Activated CD4-positive, alpha-beta T cell treated with anti-CD3 and anti-CD28 coated beads, Interleukin-2, amount 50 U/mL, for 48 hours (primary cell): ENCODE measurements at regions not wholly inside any gene's neighbourhood (a gene's known extent, or its start where the extent isn't known, plus 50 kb on each side); places are given as distances from the start of the nearest gene placed in this dataset.
"Not testable (repeated sequence)": the region's sequence is repeated elsewhere in the genome, so short reads cannot be mapped to it uniquely, and the experiment has no call there.

Experiments
- DNase-seq, 2 experiments: peaks; one replicate each; pipeline ENCODE4 v3.0.0-alpha.2; 2020

GRCh38 chr5:105617436-105618215 is 2053.1 kb downstream of the EFNA5 start:
- no peak for DNase-seq

- DNase-seq: no peak
These were observed 2054.0 kb upstream of the NUDT12 start for GRCh38 chr5:105616599-105616998.

GRCh38 chr5:105602406-105602805 is 2039.8 kb upstream of the NUDT12 start:
- not testable (repeated sequence) for DNase-seq

- no peak for DNase-seq
These were observed 2030.6 kb upstream of the NUDT12 start for GRCh38 chr5:105593011-105593760.

- DNase-seq: no peak
These were observed 2025.5 kb upstream of the NUDT12 start for GRCh38 chr5:105587963-105588662.

GRCh38 chr5:105581988-105582690 is 2019.5 kb upstream of the NUDT12 start:
- no peak for DNase-seq

DNA sequence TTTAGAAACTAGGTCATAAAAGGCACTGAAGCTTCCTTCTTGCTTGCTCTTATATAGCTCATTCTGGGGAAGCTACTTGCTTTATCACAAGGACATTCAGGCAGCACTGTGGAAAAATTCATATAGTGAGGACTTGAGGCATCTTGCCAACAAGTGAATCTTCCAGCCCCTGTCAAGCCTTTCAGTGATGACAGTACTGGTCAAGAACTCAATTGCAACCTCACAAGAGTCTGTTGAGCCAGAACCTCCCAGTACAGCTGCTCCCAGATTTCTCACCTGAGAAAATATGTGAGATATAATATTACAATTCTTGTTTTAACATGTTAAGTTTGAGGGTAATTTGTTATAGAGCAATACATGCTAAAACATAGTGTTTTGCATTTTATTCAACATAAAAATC is 2011.0 kb upstream of the NUDT12 start:
- no peak for DNase-seq

DNA sequence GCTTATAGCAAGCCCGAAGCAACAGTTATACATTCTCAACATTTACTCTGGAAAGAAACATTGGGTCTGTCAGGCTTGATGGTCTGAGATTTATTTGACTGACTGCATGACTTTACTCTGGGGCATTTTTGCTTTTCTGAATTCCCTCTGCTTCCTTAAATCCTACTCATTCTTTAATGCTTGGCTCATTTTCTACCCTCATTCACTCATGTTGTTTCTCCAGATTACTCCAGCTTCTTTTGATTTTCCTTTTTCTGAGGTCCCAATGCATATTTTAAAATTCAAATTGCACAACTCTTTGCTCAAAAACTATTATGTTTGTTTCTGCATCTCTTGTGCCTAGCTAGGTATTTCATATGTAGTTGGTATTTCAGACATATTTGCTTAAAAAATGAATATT is 2002.9 kb upstream of the NUDT12 start:
- no peak for DNase-seq

- no peak for DNase-seq
These were observed 2001.3 kb upstream of the NUDT12 start for GRCh38 chr5:105563842-105564241.

GRCh38 chr5:105554568-105555169 is 1992.1 kb upstream of the NUDT12 start:
- no peak for DNase-seq

DNA sequence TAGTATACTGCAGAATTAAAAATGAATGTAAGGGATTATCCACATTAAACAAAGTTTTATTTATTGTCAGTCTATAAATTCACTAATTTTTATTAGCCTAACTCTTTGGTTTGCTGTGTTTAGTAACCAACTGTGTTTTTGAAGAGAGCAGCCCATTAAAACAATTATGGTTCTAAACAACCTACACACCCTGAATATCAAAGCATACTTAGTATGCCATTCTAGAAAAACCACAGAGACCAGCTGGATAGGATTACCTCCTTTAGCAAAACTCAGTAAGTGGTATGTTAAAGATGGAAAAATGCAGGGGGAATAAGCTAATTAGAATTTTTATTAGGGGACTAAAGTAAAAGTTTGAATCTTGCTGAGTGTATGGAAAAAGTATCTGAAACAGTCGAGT is 1981.7 kb upstream of the NUDT12 start:
- no peak for DNase-seq

DNA sequence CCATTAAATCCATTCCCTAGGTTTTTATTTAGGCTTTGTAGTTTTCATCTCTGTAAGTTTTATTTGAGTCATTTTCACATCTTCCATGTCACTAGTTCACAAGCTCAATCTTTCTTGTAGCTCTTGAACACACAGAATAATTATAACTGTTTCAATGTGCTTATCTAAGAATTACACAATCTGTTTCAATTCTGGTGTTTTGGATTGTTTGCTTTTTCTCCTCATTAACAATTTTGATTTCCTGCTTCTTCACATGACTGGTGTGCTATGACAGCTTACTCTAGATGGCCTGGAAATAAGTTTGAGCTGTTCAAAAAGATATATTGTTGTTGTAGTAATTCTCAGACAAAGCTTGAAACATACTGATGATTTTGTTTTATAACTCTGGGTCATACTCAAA is 1974.1 kb upstream of the NUDT12 start:
- no peak for DNase-seq

DNA sequence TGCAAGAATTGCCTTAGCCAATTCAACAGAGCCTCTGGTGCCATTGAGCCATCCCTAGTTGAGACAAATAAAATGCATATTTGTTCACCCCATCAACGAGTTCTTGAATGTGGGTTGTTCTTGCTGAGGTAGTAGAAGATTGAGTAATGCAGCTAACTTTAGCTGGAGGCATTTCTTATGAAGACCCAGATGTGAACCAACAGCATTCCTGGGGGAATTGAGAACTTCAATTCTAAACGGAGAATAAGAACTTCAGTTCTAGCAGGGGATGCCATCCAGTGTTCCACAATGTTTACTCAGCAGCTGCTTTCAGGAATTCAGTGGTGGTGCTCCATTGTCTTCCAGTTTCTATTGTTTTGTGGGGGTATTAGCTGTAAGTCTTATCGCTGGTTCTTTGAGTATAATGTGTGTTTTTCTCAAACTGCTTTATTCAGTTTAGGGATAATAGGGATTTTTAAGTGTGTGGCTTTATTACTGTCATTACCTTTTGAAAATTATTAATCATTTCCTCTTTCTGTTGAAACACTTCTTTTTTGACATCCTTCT is 1968.2 kb upstream of the NUDT12 start:
- DNase-seq: no peak

- no peak for DNase-seq
These were observed 1967.3 kb upstream of the NUDT12 start for GRCh38 chr5:105529851-105530250.

- no peak for DNase-seq
These were observed 1945.9 kb upstream of the NUDT12 start for GRCh38 chr5:105508519-105508918.

DNA sequence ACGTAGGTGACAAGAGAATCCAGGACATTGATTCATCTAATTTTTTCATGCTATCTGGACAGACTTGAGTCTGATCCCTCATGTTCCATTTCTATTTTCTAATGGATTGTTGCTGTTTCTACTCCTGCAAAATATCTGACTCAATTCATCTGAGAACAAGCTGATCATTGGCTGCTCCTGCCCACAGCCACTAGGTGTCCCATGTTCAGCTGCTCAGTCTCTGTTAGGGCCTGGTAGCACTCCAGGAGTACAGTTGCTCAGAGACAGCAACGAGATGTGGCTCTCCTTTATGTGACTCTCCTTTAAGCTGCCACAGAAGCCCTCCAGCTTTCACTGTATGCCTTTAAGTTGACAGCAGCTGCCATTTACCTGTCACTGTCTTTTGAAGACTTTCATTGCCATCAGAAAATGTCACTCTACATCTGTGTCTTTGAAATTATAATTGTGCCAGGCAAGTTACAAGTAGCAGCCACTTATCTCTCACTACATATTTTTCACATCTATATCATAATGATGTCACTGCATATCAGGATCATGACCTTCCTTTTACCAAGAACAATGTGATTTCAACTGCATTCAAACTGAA is 1944.2 kb upstream of the NUDT12 start:
- no peak for DNase-seq

DNA sequence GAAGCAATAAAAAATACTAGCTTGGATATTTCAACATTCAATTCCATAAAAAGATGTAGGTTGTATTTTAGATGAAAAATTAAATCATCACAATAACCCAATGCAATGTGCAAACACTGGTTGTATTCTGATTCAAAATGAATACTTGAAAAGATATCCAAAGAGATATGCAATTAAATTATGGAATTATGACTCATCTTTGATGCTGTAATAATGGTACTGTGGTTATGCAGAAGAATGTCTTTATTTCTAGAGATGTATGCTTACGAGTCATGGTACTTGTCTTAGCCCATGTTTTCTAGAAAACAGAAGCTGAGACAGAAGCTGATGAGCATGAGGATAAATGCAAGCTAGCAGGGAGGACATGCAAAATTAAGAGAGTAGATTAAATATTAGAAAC is 1941.4 kb upstream of the NUDT12 start:
- no peak for DNase-seq

GRCh38 chr5:105501315-105501714 is 1938.7 kb upstream of the NUDT12 start:
- no peak for DNase-seq

GRCh38 chr5:105475401-105475800 is 1912.8 kb upstream of the NUDT12 start:
- no peak for DNase-seq

DNA sequence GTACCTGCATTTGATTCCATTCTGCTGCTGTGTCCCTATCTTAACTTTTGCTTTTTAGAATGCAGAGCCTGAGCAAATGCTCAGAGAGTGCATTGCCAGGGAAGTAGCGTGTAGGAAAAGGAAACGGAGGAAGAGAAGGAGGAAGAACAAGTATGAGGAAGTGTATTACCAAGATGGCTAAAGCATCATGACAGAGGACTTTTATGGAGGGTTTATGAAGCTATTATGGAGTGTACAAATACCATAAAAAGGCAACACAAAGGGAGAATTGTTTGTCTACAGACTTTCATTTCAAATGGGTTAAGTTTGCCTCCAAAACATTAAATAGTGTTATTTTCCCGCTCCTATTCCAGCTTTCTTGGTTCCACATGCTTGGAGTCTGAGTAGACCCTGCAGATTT is 1899.8 kb upstream of the NUDT12 start:
- DNase-seq: no peak

- no peak for DNase-seq
These were observed 1898.1 kb upstream of the NUDT12 start for GRCh38 chr5:105460721-105461120.

DNA sequence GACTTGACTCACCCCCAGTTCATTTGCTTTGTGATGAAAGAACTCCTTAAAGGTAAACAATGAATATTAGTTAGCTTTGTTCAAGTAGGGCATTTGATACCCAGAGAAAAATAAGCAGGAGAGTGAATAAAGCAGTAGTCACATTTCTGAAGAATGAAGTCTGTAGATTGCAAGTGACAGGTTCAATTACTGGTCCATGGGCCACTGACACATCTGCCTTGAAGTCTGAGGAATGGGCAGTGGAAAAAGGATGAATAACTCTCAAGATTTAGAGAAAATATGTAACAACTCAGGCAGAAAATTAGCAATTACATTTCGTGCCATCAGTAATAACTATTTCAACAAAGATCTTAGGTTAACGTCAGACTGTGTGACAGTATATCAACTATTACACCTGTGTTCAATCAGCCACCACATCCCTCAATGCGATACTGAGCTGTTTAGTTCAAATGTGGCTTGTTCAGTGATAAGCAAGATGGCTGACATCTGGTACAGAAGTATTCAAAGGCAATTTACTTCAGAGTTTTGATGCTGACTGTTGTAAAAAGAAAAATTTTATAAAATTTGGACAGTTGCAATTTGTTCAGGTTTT is 1890.7 kb upstream of the NUDT12 start:
- DNase-seq: no peak
